Vagina (tissue), 2 donors: ENCODE measurements at regions not wholly inside any gene's neighbourhood (a gene's known extent, or its start where the extent isn't known, plus 50 kb on each side); places are given as distances from the start of the nearest gene placed in this dataset.
"Not testable (repeated sequence)": the region's sequence is repeated elsewhere in the genome, so short reads cannot be mapped to it uniquely, and the experiment has no call there.

ENCODE experiments used
- POLR2A ChIP-seq, 2 donors: fragments of 450-650 bp; IDR thresholded peaks; one replicate each; pipeline ENCODE4 v1.6.1; 2017; ENCODE audit warnings: antibody characterized with exemption in 2 of 2, mild to moderate bottlenecking in 2 of 2, moderate library complexity in 2 of 2
- TF ChIP-seq, protein P1 (sequence below), 3 experiments: fragments of 450-650 bp in 2 of 3; fragments of 200-600 bp in 1 of 3; sonication (generic) in 1 of 3; IDR thresholded peaks; one replicate each; pipeline ENCODE4 v1.5.1; 2017 to 2019; ENCODE audit warnings: antibody characterized with exemption in 3 of 3, mild to moderate bottlenecking in 2 of 3, moderate library complexity in 2 of 3

DNA sequence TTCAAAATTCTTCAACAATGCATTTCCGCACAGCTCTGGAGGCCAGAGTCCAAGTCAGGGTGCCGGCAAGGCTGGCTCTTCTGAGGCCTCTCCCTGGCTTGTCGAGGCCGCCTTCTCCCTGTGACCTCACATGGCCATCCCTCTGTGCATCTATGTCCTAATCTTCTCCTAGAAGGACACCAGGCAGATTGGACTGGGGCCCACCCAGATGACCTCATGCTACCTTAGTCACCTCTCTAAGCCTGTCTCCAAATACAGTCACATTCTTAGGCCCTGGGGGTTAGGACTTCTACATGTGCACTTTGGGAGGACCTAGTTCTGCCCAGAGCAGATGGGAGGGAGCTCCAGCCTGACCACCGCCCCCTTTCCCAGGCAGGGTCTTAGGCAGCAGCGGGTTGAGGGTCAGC, 137.7 kb downstream of the NPIPB11 start:
- TF ChIP-seq, protein P1, sequence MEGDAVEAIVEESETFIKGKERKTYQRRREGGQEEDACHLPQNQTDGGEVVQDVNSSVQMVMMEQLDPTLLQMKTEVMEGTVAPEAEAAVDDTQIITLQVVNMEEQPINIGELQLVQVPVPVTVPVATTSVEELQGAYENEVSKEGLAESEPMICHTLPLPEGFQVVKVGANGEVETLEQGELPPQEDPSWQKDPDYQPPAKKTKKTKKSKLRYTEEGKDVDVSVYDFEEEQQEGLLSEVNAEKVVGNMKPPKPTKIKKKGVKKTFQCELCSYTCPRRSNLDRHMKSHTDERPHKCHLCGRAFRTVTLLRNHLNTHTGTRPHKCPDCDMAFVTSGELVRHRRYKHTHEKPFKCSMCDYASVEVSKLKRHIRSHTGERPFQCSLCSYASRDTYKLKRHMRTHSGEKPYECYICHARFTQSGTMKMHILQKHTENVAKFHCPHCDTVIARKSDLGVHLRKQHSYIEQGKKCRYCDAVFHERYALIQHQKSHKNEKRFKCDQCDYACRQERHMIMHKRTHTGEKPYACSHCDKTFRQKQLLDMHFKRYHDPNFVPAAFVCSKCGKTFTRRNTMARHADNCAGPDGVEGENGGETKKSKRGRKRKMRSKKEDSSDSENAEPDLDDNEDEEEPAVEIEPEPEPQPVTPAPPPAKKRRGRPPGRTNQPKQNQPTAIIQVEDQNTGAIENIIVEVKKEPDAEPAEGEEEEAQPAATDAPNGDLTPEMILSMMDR (IDR thresholded peaks at IDR 0.05), result not testable (repeated sequence)
- not testable (repeated sequence) for TF ChIP-seq POLR2A (IDR thresholded peaks at IDR 0.05)
